IMR-90 (cell line): ENCODE measurements at regions not wholly inside any gene's neighbourhood (a gene's known extent, or its start where the extent isn't known, plus 50 kb on each side); places are given as distances from the start of the nearest gene placed in this dataset.

Experiments used
- ATAC-seq: fragments of 200-7000 bp; cut with Tn5 transposase; 2 replicates; pipeline ENCODE4 v1.9.1; 2020; ENCODE audit warnings: low read depth, mild to moderate bottlenecking, moderate library complexity
- BruUV-seq: library from RNA; stranded (reverse); fragments of 400-500 nt; replicated peaks from 2 replicates; lab custom pipeline; 2021; lab: Mats Ljungman, UMichigan
- CTCF ChIA-PET: fragments of 300-600 bp; formaldehyde crosslinking; extraction: SDS; loops from one replicate; lab custom pipeline; 2021; ENCODE audit warnings: antibody characterized with exemption; lab: Yijun Ruan, JAX
- POLR2A ChIA-PET: fragments of 300-600 bp; sonication (Branson Sonifier 250); formaldehyde crosslinking; loops from one replicate; lab custom pipeline; 2022; ENCODE audit warnings: antibody characterized with exemption; ENCODE audit not compliant: unreplicated experiment; lab: Charles Lee
- DNase-seq: peaks from one replicate; pipeline ENCODE4 v3.0.0; 2013
- H2AFZ ChIP-seq: replicated peaks from 2 replicates; pipeline ENCODE3; 2013; ENCODE audit warnings: low read length, mild to moderate bottlenecking; ENCODE audit not compliant: poor library complexity
- H2AK5ac ChIP-seq: 2 replicates; pipeline ENCODE4 v1.6.1; 2013; ENCODE audit warnings: low read depth, low read length, inconsistent platforms
- H2AK9ac ChIP-seq: replicated peaks from 2 replicates; pipeline ENCODE3; 2013; ENCODE audit warnings: mild to moderate bottlenecking, low read depth, low read length, moderate library complexity; ENCODE audit not compliant: poor library complexity
- H2BK120ac ChIP-seq: 2 replicates; pipeline ENCODE4 v1.6.1; 2013; ENCODE audit warnings: low read depth, low read length, inconsistent platforms
- H2BK15ac ChIP-seq: 3 replicates; pipeline ENCODE4 v1.6.1; 2013; ENCODE audit warnings: low read depth, low read length, inconsistent platforms
- H2BK20ac ChIP-seq: 2 replicates; pipeline ENCODE4 v1.6.1; 2013; ENCODE audit warnings: low read depth, mild to moderate bottlenecking, inconsistent platforms, low read length, moderate library complexity
- H2BK5ac ChIP-seq: 2 replicates; pipeline ENCODE4 v1.6.1; 2013; ENCODE audit warnings: mild to moderate bottlenecking, low read depth, low read length, inconsistent platforms; ENCODE audit not compliant: poor library complexity, severe bottlenecking
- H3K14ac ChIP-seq: replicated peaks from 2 replicates; pipeline ENCODE4 v1.6.1; 2013; ENCODE audit warnings: low read depth, low read length, inconsistent platforms
- H3K18ac ChIP-seq: 2 replicates; pipeline ENCODE4 v1.6.1; 2013; ENCODE audit warnings: low read depth, low read length, control low read depth
- H3K23ac ChIP-seq: 2 replicates; pipeline ENCODE4 v1.6.1; 2013; ENCODE audit warnings: low read depth, low read length, inconsistent platforms
- H3K27ac ChIP-seq: 2 replicates; pipeline ENCODE4 v1.5.1; 2013; ENCODE audit warnings: mild to moderate bottlenecking, control low read depth, low read length; ENCODE audit not compliant: insufficient read depth
- H3K27me3 ChIP-seq: 2 replicates; pipeline ENCODE4 v1.6.1; 2013; ENCODE audit warnings: low read length; ENCODE audit not compliant: control insufficient read depth, insufficient read depth
- H3K36me3 ChIP-seq: 2 replicates; pipeline ENCODE4 v1.6.1; 2013; ENCODE audit warnings: low read length, mixed read lengths; ENCODE audit not compliant: control insufficient read depth, insufficient read depth
- H3K4ac ChIP-seq: 2 replicates; pipeline ENCODE4 v1.6.1; 2013; ENCODE audit warnings: low read depth, low read length, inconsistent platforms
- H3K4me1 ChIP-seq: 2 replicates; pipeline ENCODE4 v1.6.1; 2013; ENCODE audit warnings: low read length, mixed read lengths; ENCODE audit not compliant: control insufficient read depth, insufficient read depth
- H3K4me2 ChIP-seq: 2 replicates; pipeline ENCODE4 v1.6.1; 2013; ENCODE audit warnings: low read depth, mild to moderate bottlenecking, control low read depth, low read length, moderate library complexity
- H3K4me3 ChIP-seq: 2 replicates; pipeline ENCODE4 v1.5.1; 2013; ENCODE audit warnings: low read depth, mild to moderate bottlenecking, control low read depth, low read length, moderate library complexity; ENCODE audit not compliant: insufficient read depth
- H3K56ac ChIP-seq: 2 replicates; pipeline ENCODE4 v1.6.1; 2013; ENCODE audit warnings: low read length, inconsistent platforms; ENCODE audit not compliant: insufficient read depth; ENCODE audit errors: extremely low read depth
- H3K79me1 ChIP-seq, 2 experiments: 2 replicates each; pipeline ENCODE4 v1.6.1; 2013; ENCODE audit warnings: low read length in 2 of 2, inconsistent platforms in 1 of 2, low read depth in 1 of 2
- H3K9ac ChIP-seq: 2 replicates; pipeline ENCODE4 v1.6.1; 2013; ENCODE audit warnings: low read depth, low read length, control low read depth
- H3K9me1 ChIP-seq: 2 replicates; pipeline ENCODE4 v1.6.1; 2013; ENCODE audit warnings: low read length, inconsistent platforms; ENCODE audit not compliant: insufficient read depth
- H3K9me3 ChIP-seq: 2 replicates; pipeline ENCODE4 v1.6.1; 2013; ENCODE audit warnings: low read length; ENCODE audit not compliant: control insufficient read depth, insufficient read depth
- H4K20me1 ChIP-seq: 2 replicates; pipeline ENCODE4 v1.6.1; 2013; ENCODE audit warnings: low read length, inconsistent platforms; ENCODE audit not compliant: insufficient read depth
- H4K5ac ChIP-seq: 2 replicates; pipeline ENCODE4 v1.6.1; 2013; ENCODE audit warnings: mild to moderate bottlenecking, low read depth, low read length, control low read depth
- H4K8ac ChIP-seq, 2 experiments: 2 replicates each; pipeline ENCODE4 v1.6.1; 2013; ENCODE audit warnings: low read depth in 2 of 2, low read length in 2 of 2, control low read depth in 1 of 2, inconsistent platforms in 1 of 2
- H4K91ac ChIP-seq: 2 replicates; pipeline ENCODE4 v1.6.1; 2013; ENCODE audit warnings: low read depth, low read length, inconsistent platforms; ENCODE audit not compliant: insufficient read depth
- MAFK ChIP-seq: IDR thresholded peaks from 2 replicates; pipeline ENCODE4 v1.6.1; 2012; ENCODE audit warnings: low read depth, low read length, improper control_type of control experiment
- MXI1 ChIP-seq: IDR thresholded peaks from 2 replicates; pipeline ENCODE4 v1.6.1; 2012; ENCODE audit warnings: low read depth, mild to moderate bottlenecking, low read length, moderate library complexity, borderline replicate concordance
- NFE2L2 ChIP-seq: fragments of 150-350 bp; IDR thresholded peaks from 2 replicates; pipeline ENCODE4 v1.6.1; 2016; ENCODE audit warnings: low read depth, mild to moderate bottlenecking, low read length
- SMC3 ChIP-seq: fragments of 150-350 bp; IDR thresholded peaks from 2 replicates; pipeline ENCODE4 v1.6.1; 2016; ENCODE audit warnings: low read depth, mild to moderate bottlenecking, antibody characterized with exemption, low read length, moderate library complexity
- WGBS, 2 experiments: methylation state at CpG; one replicate each; pipeline versions ENCODE4 v1.1.5 to v1.1.7; 2013; ENCODE audit warnings: missing lambda C conversion rate in 2 of 2; ENCODE audit not compliant: insufficient read length in 1 of 2; ENCODE audit errors: extremely low coverage in 2 of 2; 5-methylcytosine and 5-hydroxymethylcytosine counted together
- dilution Hi-C: fragments of 300-500 bp; cut with HindIII; formaldehyde crosslinking; loops from one replicate; pipeline ENCODE4 v1.14.3; 2018; ENCODE audit warnings: low sequenced_read_pairs; ENCODE audit not compliant: unreplicated experiment
- in situ Hi-C: fragments of 300-500 bp; cut with MboI; formaldehyde crosslinking; loops from 3 replicates; pipeline ENCODE4 v1.14.3; 2019; ENCODE audit warnings: low sequenced_read_pairs, inconsistent platforms, mixed read lengths
- intact Hi-C: fragments of 100-400 bp; cut with micrococcal nuclease; formaldehyde crosslinking; loops from 2 replicates; pipeline ENCODE4 v1.10.0; 2022

GRCh38 chr20:20843982-20844381 is 131.5 kb upstream of the RALGAPA2 start:
- in situ Hi-C loops, result no loop called here
- Histone ChIP-seq H4K8ac (no peak overlapping the region), H3K36me3 (no peaks in the 10 kb centered on the region), H3K9me3 (no peaks in the 10 kb centered on the region), H2BK15ac (no peak overlapping the region), H3K4me3 (no peak overlapping the region), H3K27me3 (no peaks in the 10 kb centered on the region), H2AFZ (no peak overlapping the region), H2AK9ac (no peak overlapping the region), H3K9me1 (no peaks in the 10 kb centered on the region; the same call in 1 of the 2 replicates), H3K14ac (no peak overlapping the region), H3K9ac (no peak overlapping the region), H3K79me1 (no peaks in the 10 kb centered on the region), H3K18ac (no peak overlapping the region), H2BK120ac (no peak overlapping the region), H2BK5ac (no peak overlapping the region), H2BK20ac (no peak overlapping the region), H3K23ac (no peak overlapping the region), H3K4me2 (no peak overlapping the region), H2AK5ac (no peak overlapping the region), H3K4ac (no peak overlapping the region), H4K5ac (no peak overlapping the region), H4K20me1 (no peaks in the 10 kb centered on the region), H3K56ac (no peak overlapping the region), H3K4me1 (no peaks in the 10 kb centered on the region), H4K91ac (no peak overlapping the region), H3K27ac (no peak overlapping the region)
- CTCF ChIA-PET, result no interaction called here
- DNase-seq (no peak), ATAC-seq (no peak)
- no TSS peak for BruUV-seq
- TF ChIP-seq SMC3 (no peak), MXI1 (no peak), MAFK (no peak), NFE2L2 (no peak)
- POLR2A ChIA-PET, result no interaction called here
- dilution Hi-C loops, result no loop called here
- WGBS, 2 experiments, result no CpG with 5 or more reads among the region's 6 CpGs
- intact Hi-C loops, result no loop called here
